Right cardiac atrium (tissue), 5 donors: ENCODE measurements at regions not wholly inside any gene's neighbourhood (a gene's known extent, or its start where the extent isn't known, plus 50 kb on each side); places are given as distances from the start of the nearest gene placed in this dataset.

Source experiments
- ATAC-seq, 2 donors: fragments of 200-7000 bp; cut with Tn5 transposase; one replicate each; pipeline versions ENCODE4 v1.8.0 to v1.9.1; 2020; ENCODE audit warnings: moderate library complexity in 2 of 2, mild to moderate bottlenecking in 1 of 2
- DNase-seq, 3 donors: peaks; one replicate each; pipeline ENCODE4 v3.0.0-alpha.2; 2020
- H3K27ac ChIP-seq: one replicate; pipeline ENCODE4 v1.5.1; 2013; ENCODE audit warnings: mild to moderate bottlenecking, low read length, control low read depth, moderate library complexity
- H3K27me3 ChIP-seq: one replicate; pipeline ENCODE4 v1.6.1; 2013; ENCODE audit not compliant: control insufficient read depth, insufficient read depth
- H3K4me1 ChIP-seq: one replicate; pipeline ENCODE4 v1.6.1; 2013; ENCODE audit warnings: low read length; ENCODE audit not compliant: control insufficient read depth, insufficient read depth
- H3K4me3 ChIP-seq: one replicate; pipeline ENCODE4 v1.5.1; 2013; ENCODE audit warnings: low read length, control low read depth
- H3K9me3 ChIP-seq: one replicate; pipeline ENCODE4 v1.6.1; 2013; ENCODE audit warnings: low read length; ENCODE audit not compliant: control insufficient read depth
- WGBS: extraction: QIAGEN DNeasy Blood & Tissue Kit; methylation state at CpG from one replicate; pipeline ENCODE4 v1.1.7; 2013; 5-methylcytosine and 5-hydroxymethylcytosine counted together
- intact Hi-C, 4 donors: fragments of 100-400 bp; cut with DNase I; formaldehyde crosslinking; loops; one replicate each; pipeline versions ENCODE4 v1.11.0 to v1.14.0; 2022 to 2023
- donor health status: healthy with polysubstance abuse.
- donor health status: DM: no; HTN: yes; CAD: no.
- donor health status: DM: no; HTN: no; CAD: no.
- donor health status: DM: no; HTN: yes; CAD: no; lungs with severe emphysema.
- donor health status: DM: yes; HTN: yes; CAD: no.

DNA sequence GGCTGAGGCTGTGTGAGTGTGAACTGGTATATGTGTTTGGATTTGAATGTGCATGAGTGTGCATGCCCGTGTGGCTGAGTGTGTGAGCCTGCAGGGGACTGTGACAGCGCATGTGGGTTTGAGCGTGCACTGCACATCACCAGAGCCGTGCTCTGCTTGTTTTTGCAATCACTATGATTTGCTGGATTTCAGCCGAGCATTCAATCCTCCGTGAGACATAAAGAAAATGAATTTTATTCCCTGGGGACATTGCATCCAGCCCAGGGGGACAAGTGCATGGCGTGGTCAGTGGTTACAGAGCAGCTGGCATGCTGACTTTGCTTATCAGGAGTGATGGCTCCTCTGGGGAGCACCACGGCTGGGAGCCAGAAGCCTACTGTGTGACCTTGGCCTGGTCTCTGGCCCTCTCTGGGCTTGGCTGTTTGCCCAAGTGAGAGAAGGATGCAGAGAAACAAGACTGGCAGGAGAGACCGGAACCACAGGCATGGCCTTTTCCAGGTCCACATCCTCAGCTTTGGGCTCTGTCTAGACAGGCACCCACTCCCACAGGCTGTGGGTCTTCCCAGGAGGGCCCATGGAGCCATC, 160.2 kb upstream of the UNC5B start:
- Histone ChIP-seq H3K9me3 (no peaks in the 10 kb centered on the region), H3K4me1 (no peaks in the 10 kb centered on the region), H3K27me3 (no peaks in the 10 kb centered on the region), H3K4me3 (no peak overlapping the region), H3K27ac (no peak overlapping the region)
- ATAC-seq (no peak), DNase-seq (peak in 1 of 3 donors; percentile 50)
- 59% methylated on average over 9 of the region's 9 CpGs for WGBS
- intact Hi-C loops, result no loop called here

DNA sequence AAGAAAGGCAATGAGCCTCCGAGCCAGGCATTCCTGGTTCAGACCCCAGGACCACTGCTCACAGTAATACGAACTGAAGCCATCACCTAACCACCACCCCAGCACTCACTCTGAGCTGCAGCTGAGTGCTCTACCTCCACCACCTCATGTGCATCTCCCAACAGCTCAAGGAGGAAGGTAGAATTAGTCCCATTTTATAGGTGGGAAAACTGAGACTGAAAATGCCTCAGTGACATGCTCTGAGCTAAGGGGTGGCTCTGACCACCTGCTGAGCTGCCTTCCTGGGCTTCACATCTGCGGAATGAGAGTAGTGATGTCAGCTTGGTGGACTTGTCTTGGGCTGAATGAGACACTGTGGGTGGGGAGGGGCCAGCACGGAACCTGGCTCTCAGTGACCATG, 159.7 kb upstream of the UNC5B start:
- no peak for DNase-seq
- no peak for ATAC-seq
- WGBS, result 90% methylated on average over 4 of the region's 4 CpGs
- Histone ChIP-seq H3K4me1 (no peaks in the 10 kb centered on the region), H3K9me3 (no peaks in the 10 kb centered on the region), H3K27me3 (no peaks in the 10 kb centered on the region), H3K4me3 (no peak overlapping the region), H3K27ac (no peak overlapping the region)
- intact Hi-C loops, result no loop called here

DNA sequence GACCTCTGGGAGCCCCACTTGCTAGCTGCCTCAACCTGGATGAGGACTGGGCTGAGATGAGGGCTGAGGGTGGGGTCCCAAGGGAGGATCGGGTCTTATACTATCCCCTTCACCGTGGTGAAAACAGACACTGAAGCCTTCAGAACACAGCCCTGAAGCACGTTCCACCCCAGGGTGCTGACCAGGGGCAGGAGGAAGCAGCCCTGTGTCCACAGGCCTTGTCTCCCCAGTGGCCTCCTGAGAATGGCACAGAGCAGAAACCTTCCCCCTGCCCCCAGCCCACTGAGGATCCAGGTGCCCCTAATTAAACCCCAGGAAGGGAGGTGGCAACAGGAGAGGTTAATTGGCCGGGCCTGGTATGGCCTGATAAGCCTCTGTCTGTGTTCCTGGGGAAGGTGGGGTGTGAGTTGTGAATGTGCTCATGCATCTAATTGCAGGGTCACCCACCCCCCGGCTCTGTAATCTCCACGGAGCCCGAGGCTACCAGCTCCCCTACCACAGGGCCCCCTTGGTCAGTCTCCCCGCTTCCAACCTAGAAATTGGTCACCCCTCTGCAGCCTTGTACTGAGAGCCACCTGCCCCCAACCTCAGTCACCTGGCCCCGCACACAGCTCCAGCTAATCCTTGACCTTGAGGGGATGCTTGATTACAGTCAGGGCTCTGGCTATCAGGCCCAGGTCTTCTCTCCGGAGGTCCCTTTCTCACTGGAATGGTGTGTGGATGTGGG, 159.0 kb upstream of the UNC5B start:
- Histone ChIP-seq H3K27ac (no peak overlapping the region), H3K27me3 (no peaks in the 10 kb centered on the region), H3K4me3 (no peak overlapping the region), H3K4me1 (no peaks in the 10 kb centered on the region), H3K9me3 (no peaks in the 10 kb centered on the region)
- intact Hi-C loops, result no loop called here
- ATAC-seq, result no peak
- DNase-seq, result peak in 1 of 3 donors; percentile 23
- WGBS, result 72% methylated on average over 10 of the region's 10 CpGs

DNA sequence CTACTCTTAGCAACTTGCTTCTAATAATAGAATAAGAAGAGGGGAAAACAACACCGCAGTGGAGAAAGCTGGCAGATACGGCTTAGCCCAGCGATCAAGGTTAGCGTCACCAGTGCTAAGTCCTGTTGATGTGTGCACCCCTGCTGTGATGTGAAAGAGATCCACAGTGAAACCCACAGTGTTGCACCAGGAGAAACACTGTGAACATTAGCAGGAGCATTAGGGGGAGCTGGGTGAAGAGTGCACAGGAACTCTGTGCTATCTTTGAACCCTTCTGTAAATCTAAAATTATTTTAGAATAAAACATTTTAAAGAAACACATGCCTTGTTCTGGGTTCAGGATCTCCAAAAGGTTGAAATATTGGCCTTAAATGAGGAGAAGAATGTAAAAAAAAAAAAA, 154.1 kb upstream of the UNC5B start:
- Histone ChIP-seq H3K27me3 (no peaks in the 10 kb centered on the region), H3K4me3 (no peak overlapping the region), H3K9me3 (no peaks in the 10 kb centered on the region), H3K27ac (no peak overlapping the region), H3K4me1 (no peaks in the 10 kb centered on the region)
- 77% methylated on average over 4 of the region's 4 CpGs for WGBS
- ATAC-seq (no peak), DNase-seq (no peak)
- intact Hi-C loops, result no loop called here

DNA sequence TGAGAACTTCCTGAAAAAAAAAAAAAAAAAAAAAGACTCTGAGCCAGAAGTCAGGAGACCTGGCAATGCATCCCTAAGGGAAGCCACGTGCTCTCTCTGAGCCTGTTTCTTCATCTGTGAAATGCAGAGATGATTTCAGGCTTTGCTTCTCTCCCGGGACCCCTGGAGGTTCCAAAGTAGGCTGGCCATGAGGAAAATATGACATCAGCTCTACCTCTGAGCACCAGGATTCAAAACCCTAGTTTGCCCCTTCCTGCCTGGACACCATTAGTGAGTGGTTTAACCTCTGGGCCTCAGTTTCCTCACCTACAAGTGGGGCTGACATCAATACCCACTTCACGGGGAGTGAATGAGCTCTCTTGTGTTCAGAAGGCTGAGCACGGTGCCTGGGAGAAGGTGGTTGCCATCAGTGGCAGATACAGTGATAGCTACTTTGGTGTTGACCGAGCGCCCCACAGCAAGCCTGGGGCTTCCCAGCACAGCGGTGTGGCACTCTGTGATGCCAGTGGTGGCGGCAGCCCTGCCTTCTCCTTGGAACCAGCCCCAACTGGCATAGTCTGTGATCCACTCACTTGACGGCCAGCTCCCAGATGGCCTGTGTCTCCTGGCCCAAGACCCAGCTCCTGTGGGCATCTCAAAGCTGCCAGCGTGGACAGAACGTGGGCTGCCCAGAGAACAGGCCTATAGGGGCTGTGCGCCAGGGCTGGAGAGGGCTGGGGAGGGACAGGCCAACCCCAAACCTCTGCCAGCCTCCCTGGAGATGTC, 153.1 kb upstream of the UNC5B start:
- Histone ChIP-seq H3K4me3 (no peak overlapping the region), H3K27ac (no peak overlapping the region), H3K9me3 (no peaks in the 10 kb centered on the region), H3K4me1 (no peaks in the 10 kb centered on the region), H3K27me3 (no peaks in the 10 kb centered on the region)
- ATAC-seq, result peak; percentile 41 to 57
- peak; percentile 46 to 69 (median 68) for DNase-seq
- WGBS, result 55% methylated on average over 12 of the region's 12 CpGs
- intact Hi-C loops, result no loop called here

DNA sequence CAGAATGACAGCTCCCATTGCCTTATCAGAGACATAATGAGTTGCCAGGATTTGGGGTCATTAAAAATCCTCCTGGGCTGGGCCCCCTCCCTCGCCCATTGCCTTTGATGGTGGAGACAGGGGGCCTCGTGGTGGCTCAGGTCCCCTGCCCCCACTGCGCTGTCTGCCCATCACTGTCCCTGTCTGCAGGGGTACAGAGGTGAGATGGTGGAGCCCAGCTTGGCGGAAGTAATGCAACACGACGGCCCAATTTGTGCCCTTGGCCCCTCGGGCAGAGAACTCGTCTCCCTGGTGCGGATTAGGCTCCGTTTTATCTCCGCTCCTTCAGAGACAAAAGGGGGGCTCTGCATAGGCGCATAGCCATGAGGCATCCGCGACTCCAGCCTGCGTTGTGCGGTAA, 152.4 kb upstream of the UNC5B start:
- Histone ChIP-seq H3K4me1 (no peaks in the 10 kb centered on the region), H3K27me3 (no peaks in the 10 kb centered on the region), H3K27ac (no peak overlapping the region), H3K9me3 (no peaks in the 10 kb centered on the region), H3K4me3 (no peak overlapping the region)
- DNase-seq (peak in 1 of 3 donors; percentile 55), ATAC-seq (no peak)
- intact Hi-C loops, result loop anchor here in 2 of 4 donors (10.0 kb wide), 2 partner anchors 135 to 155 kb away; partner anchors contain the start of gene UNC5B (in 1 of the 2)
- WGBS, result 75% methylated on average over 16 of the region's 16 CpGs

DNA sequence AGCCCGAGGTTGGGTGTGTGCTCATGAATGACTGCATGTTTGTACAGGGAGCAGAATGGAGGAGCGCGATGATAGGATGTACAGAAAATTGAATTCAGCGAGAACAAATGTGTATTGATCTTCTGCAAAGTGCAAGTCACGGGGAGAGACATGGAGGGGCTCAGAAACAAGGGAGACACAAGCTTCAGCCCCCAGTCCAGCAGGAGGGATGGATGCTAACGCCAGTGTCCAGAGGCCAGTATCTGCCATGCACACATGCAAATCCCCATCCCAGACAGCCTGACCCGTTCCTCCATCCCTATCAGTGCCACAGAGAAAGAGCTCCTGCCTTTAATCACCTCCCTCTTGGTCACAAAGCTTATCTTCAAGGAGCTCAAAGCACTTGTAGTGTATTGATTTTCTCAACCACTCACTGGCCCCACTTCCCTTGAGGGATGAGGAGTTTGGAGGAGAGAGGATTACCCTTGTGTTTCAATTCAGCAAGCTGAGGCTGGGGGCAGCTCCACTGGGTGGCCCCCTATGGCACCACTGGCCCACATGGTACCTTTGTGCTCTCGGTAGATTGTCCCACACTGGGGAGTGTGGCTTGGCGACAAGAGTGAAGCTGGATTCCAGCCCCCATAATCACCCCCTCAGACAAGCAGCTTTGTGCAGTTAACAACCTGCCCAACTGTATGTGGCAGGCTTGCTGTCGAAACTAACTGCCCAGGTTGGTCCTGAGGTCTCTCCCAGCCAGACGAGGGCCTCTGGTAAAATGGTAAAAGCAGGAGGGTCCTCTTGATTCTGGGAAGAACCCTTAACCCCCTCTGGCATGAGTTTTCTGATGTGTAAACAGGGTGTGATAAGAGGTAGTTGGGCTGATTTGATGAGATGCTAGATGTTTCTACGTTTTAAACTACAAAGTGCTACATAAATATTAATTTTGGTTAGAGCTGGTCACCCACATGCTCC, 151.6 kb upstream of the UNC5B start:
- Histone ChIP-seq H3K4me3 (no peak overlapping the region), H3K27me3 (no peaks in the 10 kb centered on the region), H3K4me1 (no peaks in the 10 kb centered on the region), H3K9me3 (no peaks in the 10 kb centered on the region), H3K27ac (no peak overlapping the region)
- 88% methylated on average over 12 of the region's 12 CpGs for WGBS
- ATAC-seq (no peak), DNase-seq (peak in 1 of 3 donors; percentile 12)
- intact Hi-C loops, result loop anchor here in 2 of 4 donors (10.0 kb wide), 2 partner anchors 136 to 154 kb away; partner anchors contain the start of gene UNC5B (in 1 of the 2)

DNA sequence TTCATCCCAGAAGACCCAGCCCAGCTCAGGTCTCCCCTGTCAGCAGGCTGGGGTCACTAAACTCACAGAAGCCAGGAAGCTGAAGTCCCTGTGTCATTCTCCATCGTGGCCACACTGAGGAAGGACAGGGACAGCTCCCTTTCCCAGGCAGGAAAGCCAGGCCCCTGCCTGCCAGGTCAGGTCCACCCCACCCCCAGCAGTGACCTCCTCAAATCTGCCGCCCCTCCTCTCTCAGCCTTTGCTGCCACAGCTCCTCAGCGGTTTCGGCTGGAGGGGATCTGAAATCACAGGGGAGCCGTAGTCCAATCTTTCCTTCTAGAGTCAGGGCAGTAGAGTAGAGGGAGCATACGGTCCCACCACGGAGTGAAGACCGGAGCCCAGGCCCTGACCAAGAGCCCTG, 150.9 kb upstream of the UNC5B start:
- 68% methylated on average over 8 of the region's 8 CpGs for WGBS
- no peak for ATAC-seq

DNA sequence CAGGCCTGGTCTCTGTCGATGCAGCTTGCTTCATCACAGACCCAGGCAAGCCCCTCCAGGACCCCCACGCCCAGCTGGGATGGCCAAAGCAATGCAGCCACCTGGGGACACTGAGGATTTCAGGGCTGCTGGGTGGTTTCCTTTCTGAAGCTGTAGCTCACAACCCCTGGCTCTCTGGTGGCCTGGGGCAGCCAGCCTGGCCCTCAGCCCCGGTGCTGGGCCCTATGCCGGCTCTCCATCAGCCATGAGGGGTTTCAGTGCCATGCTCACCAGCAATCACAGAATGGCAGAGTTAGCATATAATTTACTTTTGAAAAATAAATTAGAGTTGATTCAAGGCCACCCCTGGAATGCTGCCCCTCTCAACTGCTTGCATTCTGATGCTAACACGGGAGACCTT, 150.2 kb upstream of the UNC5B start:
- H3K4me3 ChIP-seq, result no peak overlapping the region
- H3K9me3 ChIP-seq, result no peaks in the 10 kb centered on the region
- H3K27me3 ChIP-seq, result no peaks in the 10 kb centered on the region
- H3K4me1 ChIP-seq, result no peaks in the 10 kb centered on the region
- 78% methylated on average over 5 of the region's 5 CpGs for WGBS
- ATAC-seq (no peak), DNase-seq (peak in 1 of 3 donors; percentile 14)
- H3K27ac ChIP-seq, result no peak overlapping the region
- intact Hi-C loops, result loop anchor here in 2 of 4 donors (10.0 kb wide), 2 partner anchors 137 to 153 kb away; partner anchors contain the start of gene UNC5B (in 1 of the 2)

More for the DNA sequence above, 150.9 kb upstream of the UNC5B start:
- Histone ChIP-seq H3K9me3 (no peaks in the 10 kb centered on the region), H3K27ac (no peak overlapping the region), H3K4me1 (no peaks in the 10 kb centered on the region), H3K4me3 (no peak overlapping the region), H3K27me3 (no peaks in the 10 kb centered on the region)
- DNase-seq, result peak in 1 of 3 donors; percentile 31
- intact Hi-C loops, result loop anchor here in 2 of 4 donors (10.0 kb wide), 2 partner anchors 137 to 153 kb away; partner anchors contain the start of gene UNC5B (in 1 of the 2)

DNA sequence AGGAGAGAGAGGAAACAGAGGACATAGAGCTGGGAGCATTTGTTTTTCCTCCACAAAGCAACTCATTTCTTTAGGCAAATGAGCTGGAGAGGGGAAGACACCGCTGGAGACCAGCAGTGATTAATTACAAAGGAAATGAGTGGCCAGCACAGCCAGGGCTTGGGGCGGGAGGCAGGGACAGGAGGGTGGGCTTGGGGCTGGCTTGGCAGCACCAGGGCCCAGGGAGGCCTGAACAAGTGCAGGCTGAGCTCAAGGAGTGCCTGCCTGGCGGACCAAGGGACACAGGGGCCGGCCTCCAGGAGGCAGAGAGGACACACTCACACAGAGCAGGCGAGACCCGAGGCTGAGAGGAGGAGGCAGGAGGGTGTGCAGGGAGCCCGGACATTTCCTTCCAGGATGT, 149.0 kb upstream of the UNC5B start:
- WGBS, result 71% methylated on average over 7 of the region's 7 CpGs
- intact Hi-C loops, result loop anchor here in 2 of 4 donors (10.0 kb wide), 2 partner anchors 139 to 151 kb away; partner anchors contain the start of gene UNC5B (in 1 of the 2)
- Histone ChIP-seq H3K9me3 (no peaks in the 10 kb centered on the region), H3K4me1 (no peaks in the 10 kb centered on the region), H3K27ac (no peak overlapping the region), H3K27me3 (no peaks in the 10 kb centered on the region), H3K4me3 (no peak overlapping the region)
- DNase-seq (peak in 1 of 3 donors; percentile 29), ATAC-seq (no peak)
